OCI-M1 (cell line): ENCODE measurements at regions not wholly inside any gene's neighbourhood (a gene's known extent, or its start where the extent isn't known, plus 50 kb on each side); places are given as distances from the start of the nearest gene placed in this dataset.
A peak's percentile ranks its signal among the peaks of the same experiment; 100 is the strongest.
"Not testable (repeated sequence)": the region's sequence is repeated elsewhere in the genome, so short reads cannot be mapped to it uniquely, and the experiment has no call there.

ENCODE experiments used
- DNase-seq: peaks from one replicate; lab custom pipeline; 2025; lab: John Stamatoyannopoulos, UW

DNA sequence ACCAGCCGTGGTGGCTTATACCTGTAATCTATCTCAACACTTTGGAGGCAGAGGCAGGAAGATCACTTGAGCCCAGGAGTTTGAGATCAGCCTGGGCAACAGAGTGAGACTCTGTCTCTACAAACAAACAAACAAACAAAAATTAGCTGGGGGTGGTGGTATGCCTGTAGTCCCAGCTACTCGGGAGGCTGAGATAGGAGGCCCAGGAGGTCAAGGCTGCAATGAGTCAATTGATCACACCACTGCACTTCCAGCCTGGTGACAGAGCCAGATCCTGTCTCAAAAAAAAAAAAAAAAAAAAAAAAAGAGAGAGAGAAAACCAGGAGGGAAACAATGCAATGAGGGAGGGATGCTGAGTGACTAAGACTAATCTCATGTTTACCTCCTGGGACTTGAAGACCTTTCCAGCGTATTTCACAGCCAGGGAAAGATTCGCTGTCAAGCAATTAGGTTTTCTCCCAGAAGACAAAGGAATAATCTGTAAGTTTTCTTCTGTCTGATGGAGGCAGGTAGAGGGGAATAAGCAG lies 51.1 kb upstream of the MIER3 start:
- DNase-seq = no peak

GRCh38 chr5:57003566-57003965 lies 51.6 kb upstream of the MIER3 start:
- DNase-seq = not testable (repeated sequence)

GRCh38 chr5:57004800-57005199 lies 52.9 kb upstream of the MIER3 start:
- DNase-seq = no peak

DNA sequence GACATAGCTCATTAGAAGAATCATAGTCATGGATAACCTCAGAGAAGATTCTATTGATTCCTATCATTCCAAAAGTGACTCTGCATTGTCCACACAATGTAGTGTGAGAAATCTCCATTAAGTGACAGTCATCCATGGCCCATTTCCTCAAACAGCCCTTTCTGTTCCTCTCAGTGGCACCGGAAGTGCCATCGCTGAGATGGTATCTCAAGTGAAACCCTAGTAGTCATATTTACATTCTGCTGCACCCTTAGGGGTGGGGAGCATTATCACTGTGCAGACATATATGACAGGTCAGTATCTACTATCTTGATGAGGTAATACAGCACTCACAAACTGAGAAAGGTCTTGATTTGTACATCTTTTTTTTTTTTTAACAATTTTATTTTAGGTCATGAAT lies 55.4 kb upstream of the MIER3 start:
- peak; percentile 9 for DNase-seq

GRCh38 chr5:57009811-57010210 lies 57.9 kb upstream of the MIER3 start:
- no peak for DNase-seq

DNA sequence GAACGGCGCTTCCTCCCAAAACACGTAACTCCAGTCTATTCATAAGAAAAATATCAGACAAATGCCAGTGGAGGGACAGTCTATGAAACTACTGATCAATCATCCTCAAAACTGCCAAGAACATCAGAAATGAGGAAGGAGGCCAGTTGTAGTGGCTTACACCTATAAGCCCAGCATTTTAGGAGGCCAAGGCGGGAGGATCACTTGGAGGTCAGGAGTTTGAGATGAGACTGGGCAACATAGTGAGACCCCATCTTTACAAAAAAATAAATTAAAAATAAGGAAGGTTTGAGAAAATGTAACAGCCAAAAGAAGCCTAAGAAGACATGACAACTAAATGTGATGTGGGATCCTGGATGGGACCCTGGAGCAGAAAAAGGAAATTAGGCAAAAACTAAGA lies 58.9 kb upstream of the MIER3 start:
- DNase-seq = no peak

- DNase-seq = no peak
These were observed 60.6 kb upstream of the MIER3 start for GRCh38 chr5:57012511-57012910.

GRCh38 chr5:57025961-57026360 lies 74.0 kb upstream of the MIER3 start:
- no peak for DNase-seq

GRCh38 chr5:57028161-57028560 lies 76.2 kb upstream of the MIER3 start:
- DNase-seq = peak; percentile 46

- peak; percentile 9 for DNase-seq
These were observed 80.2 kb upstream of the MIER3 start for GRCh38 chr5:57032151-57032551.

GRCh38 chr5:57033103-57033502 lies 81.2 kb upstream of the MIER3 start:
- no peak for DNase-seq

- peak; percentile 5 for DNase-seq
These were observed 81.6 kb upstream of the MIER3 start for GRCh38 chr5:57033503-57033902.

DNA sequence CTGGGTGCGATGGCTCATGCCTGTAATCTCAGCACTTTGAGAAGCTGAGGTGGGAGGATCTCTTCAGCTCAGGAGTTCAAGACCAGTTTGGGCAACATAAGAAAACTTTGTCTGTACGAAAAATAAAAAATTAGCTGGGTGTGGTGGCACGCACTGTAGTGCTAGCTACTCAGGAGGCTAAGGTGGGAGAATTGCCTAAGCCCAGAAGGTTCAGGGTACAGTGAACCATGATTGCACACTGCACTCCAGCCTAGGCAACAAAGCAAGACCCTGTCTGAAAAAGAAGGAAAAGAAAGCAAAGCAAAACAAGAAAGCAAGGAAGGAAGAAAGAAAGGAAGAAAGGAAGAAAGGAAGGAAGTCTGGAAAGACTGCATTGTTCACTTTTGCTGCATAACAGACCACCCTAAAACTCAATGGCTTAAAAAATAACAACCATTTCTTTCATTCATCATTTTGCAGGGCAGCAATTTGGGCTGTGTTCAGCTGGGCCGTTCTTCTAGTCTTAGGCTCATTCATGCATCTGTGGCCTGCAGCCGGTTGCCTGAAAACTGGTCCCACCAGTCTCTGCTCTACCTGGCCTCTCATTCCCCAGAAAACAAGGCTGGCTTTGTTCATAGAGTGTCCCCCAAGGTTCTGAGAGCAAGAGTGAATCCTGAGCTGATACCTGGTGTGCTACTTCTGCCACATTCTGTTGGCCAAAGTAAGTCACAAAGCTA lies 82.4 kb upstream of the MIER3 start:
- DNase-seq = no peak

DNA sequence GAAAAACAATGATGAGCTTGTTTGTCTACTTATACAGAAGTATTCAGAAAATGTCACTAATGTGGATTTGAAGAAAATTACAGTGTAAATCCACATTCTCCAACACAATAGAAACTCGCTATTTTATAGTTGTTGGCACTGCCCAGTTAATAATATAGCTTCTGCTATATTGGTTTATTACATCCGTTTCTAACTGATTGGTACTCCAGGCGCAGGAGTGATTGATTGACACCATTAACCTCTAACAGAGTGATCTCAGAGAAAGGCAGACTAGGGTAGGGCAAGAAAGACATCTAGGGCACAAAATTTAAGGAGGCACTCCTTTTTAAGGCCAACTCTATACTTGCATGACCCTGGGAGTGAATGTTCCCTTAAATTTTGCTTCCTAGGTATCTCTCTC lies 84.0 kb upstream of the MIER3 start:
- DNase-seq = no peak

DNA sequence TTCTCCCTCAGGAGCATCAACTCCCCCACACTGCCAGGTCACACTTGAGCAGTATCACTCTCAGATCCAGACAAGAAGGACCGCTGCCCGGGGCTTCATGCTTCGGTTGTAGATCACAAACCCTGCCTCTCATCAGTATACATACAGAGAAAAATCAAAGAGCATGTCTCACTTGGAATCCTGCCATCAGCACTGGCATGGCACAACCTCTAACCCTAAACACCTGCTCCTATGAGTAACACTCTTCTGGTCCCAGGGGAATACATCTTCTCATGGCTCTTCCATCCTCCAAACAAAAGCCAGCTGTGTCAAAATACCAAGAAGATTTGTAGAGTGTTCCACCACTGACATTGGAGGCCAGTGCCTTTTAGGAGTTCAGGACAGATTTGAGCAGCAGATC lies 84.8 kb upstream of the MIER3 start:
- DNase-seq = no peak

DNA sequence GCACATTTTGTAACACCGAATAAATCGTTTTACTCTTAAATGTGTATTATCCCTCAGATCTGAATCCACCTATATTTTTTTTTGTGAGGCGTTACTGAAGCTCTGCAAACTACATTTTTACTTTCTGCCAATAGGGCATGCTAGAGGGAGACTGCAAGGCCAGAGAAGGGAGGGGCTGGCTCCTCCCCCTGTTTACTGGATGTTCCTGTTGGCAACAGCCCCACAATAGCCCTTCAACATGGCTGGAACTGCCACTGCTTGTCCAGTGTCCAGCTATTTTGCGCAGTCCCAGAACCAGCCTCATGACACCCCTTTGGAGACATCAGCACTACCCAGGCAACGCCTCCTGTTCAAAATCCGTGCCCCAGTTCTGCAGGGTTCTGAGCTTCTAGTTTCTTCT lies 85.4 kb upstream of the MIER3 start:
- peak; percentile 34 for DNase-seq

DNA sequence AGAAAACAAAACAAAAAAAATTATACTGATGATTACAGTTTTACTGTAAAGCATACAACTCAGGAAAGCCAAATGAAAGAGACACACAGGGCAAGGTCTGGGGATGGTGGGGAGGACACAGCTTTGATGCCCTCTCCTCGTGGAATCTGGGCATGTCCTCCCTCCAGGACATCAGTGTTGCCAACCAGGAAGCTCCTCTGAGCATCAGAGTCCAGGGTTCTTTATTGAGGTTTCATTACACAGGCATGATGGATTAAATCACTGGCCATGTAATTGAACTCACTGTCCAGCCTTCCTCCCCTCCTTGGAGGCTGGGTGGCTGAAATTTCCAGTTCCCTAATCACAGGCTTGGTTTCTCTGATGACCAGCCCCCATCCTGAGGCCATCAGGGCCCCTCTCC lies 89.6 kb upstream of the MIER3 start:
- no peak for DNase-seq

DNA sequence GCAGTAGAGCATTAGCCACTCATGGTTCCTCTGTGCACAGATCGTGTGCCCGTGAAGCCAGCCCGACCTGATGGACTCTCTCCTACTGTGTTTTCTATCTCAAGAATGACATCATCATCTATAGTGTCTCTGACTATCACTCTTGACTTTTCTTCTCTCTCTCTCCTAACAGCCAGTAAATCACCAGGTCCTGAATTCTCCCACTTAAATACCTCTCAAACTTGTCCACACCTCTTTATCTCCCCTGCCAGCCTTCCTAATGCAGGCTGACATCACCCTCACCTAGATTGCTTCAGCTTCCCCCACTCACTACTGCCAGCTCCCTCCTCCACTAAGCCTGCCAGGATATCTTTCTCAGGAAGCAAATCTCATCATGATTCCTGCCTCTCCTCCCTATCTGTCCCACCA lies 90.6 kb upstream of the MIER3 start:
- DNase-seq = peak; percentile 4

DNA sequence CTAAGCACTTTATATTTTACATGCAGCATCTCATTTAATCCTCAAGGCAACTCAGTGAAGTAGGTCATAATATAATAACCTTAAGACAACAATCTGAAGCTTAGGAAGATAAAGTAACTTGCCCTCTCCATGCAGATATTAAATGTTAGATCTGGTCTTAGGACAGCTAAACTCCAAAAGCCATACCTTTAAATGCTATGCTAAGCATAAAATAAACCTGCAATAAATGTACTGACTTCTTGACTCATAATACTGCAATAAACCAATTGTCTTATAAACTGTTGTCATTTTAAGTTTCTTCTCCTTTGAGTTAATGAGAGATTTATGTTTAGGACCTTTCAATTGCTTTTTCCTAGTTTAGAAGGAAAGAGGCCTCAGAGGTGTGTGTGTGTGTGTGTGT lies 102.2 kb upstream of the MIER3 start:
- no peak for DNase-seq

DNA sequence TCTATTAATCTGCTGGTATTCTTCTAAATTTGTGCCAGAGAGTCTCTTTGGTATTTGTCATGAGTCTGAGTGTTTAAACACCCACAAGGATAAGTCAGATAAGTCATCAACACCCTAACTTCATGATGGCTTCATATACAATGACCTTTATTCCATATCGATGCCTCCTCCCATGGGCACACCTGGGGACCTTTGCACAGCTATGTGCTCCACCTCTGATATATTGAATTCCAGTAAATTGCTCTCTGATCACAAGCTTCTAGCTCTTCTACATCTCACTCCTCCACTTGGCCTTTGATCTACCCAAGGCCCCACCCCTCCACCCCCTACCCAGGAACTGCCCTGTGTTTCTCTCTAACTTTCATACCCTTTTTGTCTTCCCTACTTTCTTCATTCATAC lies 102.7 kb upstream of the MIER3 start:
- DNase-seq = no peak

- DNase-seq = no peak
These were observed 103.8 kb upstream of the MIER3 start for GRCh38 chr5:57055731-57056130.

DNA sequence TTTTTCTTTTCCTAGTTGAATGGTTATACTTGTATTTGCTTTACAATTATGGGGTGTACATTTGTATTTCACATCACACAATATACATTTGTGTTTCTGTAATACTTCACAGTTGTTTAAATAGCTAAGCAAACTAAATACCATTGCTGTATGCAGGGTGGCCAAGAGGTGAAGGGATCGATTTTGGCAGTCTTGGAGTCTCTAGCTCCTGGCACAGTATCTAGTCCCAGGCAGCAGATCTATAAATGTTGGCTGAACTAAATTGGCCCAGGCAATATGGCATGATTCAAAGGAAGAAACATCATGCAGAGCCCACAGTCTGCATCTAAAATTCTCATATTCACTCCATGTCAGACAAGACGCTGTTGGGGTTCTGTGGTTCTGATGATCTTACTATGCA lies 110.1 kb upstream of the GPBP1 start:
- no peak for DNase-seq

GRCh38 chr5:57066924-57067596 lies 106.8 kb upstream of the GPBP1 start:
- DNase-seq = no peak

DNA sequence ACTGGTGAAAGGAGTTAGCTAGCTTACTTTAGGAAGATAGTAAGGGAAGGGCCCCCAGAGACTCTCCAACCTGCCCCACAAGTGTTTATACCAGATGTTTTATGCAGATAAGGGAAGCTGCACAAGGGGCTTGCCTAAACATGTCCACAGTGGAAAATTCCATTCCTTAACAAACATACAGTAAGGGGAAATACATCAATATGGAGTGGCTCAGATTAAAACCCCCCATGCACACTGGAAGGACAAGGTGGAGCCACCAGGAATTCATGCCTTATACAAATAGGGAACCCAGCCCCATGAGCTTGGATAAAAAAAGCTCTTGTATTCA lies 106.3 kb upstream of the GPBP1 start:
- peak; percentile 63 for DNase-seq
